KMS-11 (cell line): ENCODE measurements at regions not wholly inside any gene's neighbourhood (a gene's known extent, or its start where the extent isn't known, plus 50 kb on each side); places are given as distances from the start of the nearest gene placed in this dataset.

Source experiments
- H2AFZ ChIP-seq: fragments of 200-600 bp; sonication (generic); 2 replicates; pipeline ENCODE4 v1.6.1; 2016; ENCODE audit warnings: antibody characterized with exemption, mixed run types, low read depth
- H3K27ac ChIP-seq: fragments of 200-600 bp; sonication (generic); 2 replicates; pipeline ENCODE4 v1.6.1; 2016; ENCODE audit warnings: mild to moderate bottlenecking, mixed run types
- H3K27me3 ChIP-seq: fragments of 200-600 bp; sonication (generic); 2 replicates; pipeline ENCODE4 v1.6.1; 2017; ENCODE audit warnings: mild to moderate bottlenecking, low read depth, mixed run types, moderate library complexity; ENCODE audit not compliant: insufficient read depth
- H3K36me3 ChIP-seq: fragments of 200-600 bp; sonication (generic); 2 replicates; pipeline ENCODE4 v1.6.1; 2017; ENCODE audit warnings: mild to moderate bottlenecking, mixed run types; ENCODE audit not compliant: insufficient read depth
- H3K4me1 ChIP-seq: fragments of 200-600 bp; sonication (generic); 2 replicates; pipeline ENCODE4 v1.6.1; 2016; ENCODE audit warnings: mild to moderate bottlenecking, low read depth, mixed run types; ENCODE audit not compliant: poor library complexity, severe bottlenecking
- H3K4me2 ChIP-seq: fragments of 200-600 bp; sonication (generic); 2 replicates; pipeline ENCODE4 v1.7.0; 2016; ENCODE audit warnings: mild to moderate bottlenecking, mixed run types
- H3K4me3 ChIP-seq: fragments of 200-600 bp; sonication (generic); IDR thresholded peaks from 2 replicates; pipeline ENCODE4 v1.6.1; 2017; ENCODE audit warnings: low read depth, low read length, mixed read lengths; ENCODE audit not compliant: insufficient read depth
- H3K79me2 ChIP-seq: fragments of 200-600 bp; sonication (generic); 2 replicates; pipeline ENCODE4 v1.6.1; 2016; ENCODE audit warnings: low read depth, mixed run types; ENCODE audit not compliant: insufficient read depth
- H3K9ac ChIP-seq: fragments of 200-600 bp; sonication (generic); 2 replicates; pipeline ENCODE4 v1.6.1; 2016; ENCODE audit warnings: mild to moderate bottlenecking, mixed run types
- H4K20me1 ChIP-seq: fragments of 200-600 bp; sonication (generic); 2 replicates; pipeline ENCODE4 v1.6.1; 2016; ENCODE audit warnings: mild to moderate bottlenecking, mixed run types; ENCODE audit not compliant: insufficient read depth
- TF ChIP-seq, protein P1 (sequence below): fragments of 200-600 bp; sonication (generic); conservative IDR thresholded peaks from 2 replicates; pipeline ENCODE4 v1.6.1; 2017; ENCODE audit warnings: low read depth, mild to moderate bottlenecking, antibody characterized with exemption, low read length, moderate library complexity, mixed read lengths

DNA sequence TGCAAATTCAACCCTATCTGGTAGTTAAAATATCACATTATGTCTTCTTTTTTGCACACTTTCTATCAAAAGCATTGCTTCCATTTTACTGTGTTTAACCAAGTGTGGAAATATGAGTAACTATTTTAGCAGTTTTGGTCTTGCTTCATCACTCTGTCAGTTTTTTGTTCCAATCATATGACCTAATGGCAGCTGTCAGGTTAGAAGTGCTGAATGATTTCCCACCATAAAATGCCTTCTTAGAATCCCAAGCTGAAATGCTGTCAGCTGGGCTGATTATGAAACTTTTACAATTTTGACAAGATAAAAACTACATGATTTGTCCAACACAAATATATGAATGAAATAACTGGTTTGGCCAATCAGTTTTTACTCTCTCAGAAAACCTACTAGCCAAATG lies 1654.6 kb upstream of the RAG2 start:
- Histone ChIP-seq H3K4me2 (no peak overlapping the region), H3K9ac (no peak overlapping the region), H3K4me3 (no peak overlapping the region), H3K27ac (no peak overlapping the region), H4K20me1 (no peaks in the 10 kb centered on the region), H3K79me2 (no peaks in the 10 kb centered on the region), H3K4me1 (no peaks in the 10 kb centered on the region), H3K36me3 (no peaks in the 10 kb centered on the region), H3K27me3 (no peaks in the 10 kb centered on the region), H2AFZ (no peak overlapping the region)
- TF ChIP-seq, protein P1, sequence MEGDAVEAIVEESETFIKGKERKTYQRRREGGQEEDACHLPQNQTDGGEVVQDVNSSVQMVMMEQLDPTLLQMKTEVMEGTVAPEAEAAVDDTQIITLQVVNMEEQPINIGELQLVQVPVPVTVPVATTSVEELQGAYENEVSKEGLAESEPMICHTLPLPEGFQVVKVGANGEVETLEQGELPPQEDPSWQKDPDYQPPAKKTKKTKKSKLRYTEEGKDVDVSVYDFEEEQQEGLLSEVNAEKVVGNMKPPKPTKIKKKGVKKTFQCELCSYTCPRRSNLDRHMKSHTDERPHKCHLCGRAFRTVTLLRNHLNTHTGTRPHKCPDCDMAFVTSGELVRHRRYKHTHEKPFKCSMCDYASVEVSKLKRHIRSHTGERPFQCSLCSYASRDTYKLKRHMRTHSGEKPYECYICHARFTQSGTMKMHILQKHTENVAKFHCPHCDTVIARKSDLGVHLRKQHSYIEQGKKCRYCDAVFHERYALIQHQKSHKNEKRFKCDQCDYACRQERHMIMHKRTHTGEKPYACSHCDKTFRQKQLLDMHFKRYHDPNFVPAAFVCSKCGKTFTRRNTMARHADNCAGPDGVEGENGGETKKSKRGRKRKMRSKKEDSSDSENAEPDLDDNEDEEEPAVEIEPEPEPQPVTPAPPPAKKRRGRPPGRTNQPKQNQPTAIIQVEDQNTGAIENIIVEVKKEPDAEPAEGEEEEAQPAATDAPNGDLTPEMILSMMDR: no peak

- Histone ChIP-seq H3K4me2 (no peak overlapping the region), H4K20me1 (no peaks in the 10 kb centered on the region), H3K9ac (no peak overlapping the region), H3K36me3 (no peaks in the 10 kb centered on the region), H3K27ac (no peak overlapping the region), H3K4me1 (no peaks in the 10 kb centered on the region), H3K27me3 (no peaks in the 10 kb centered on the region), H2AFZ (no peak overlapping the region), H3K79me2 (no peaks in the 10 kb centered on the region), H3K4me3 (no peak overlapping the region)
- TF ChIP-seq, protein P1: no peak
These were observed 1648.4 kb upstream of the RAG2 start for GRCh38 chr11:38246451-38246850.

GRCh38 chr11:38226684-38227083 lies 1628.6 kb upstream of the RAG2 start:
- H3K79me2 ChIP-seq: no peaks in the 10 kb centered on the region
- TF ChIP-seq, protein P1: no peak

GRCh38 chr11:38221295-38221694 lies 1623.3 kb upstream of the RAG2 start:
- TF ChIP-seq, protein P1: no peak
- H3K27me3 ChIP-seq: no peaks in the 10 kb centered on the region
- no peak overlapping the region for H3K9ac ChIP-seq
- H3K4me1 ChIP-seq: no peaks in the 10 kb centered on the region
- H3K27ac ChIP-seq: no peak overlapping the region
- H4K20me1 ChIP-seq: no peaks in the 10 kb centered on the region
- H3K79me2 ChIP-seq: no peaks in the 10 kb centered on the region
- no peak overlapping the region for H3K4me3 ChIP-seq
- no peaks in the 10 kb centered on the region for H3K36me3 ChIP-seq
- H2AFZ ChIP-seq: no peak overlapping the region
- H3K4me2 ChIP-seq: no peak overlapping the region

More at GRCh38 chr11:38226684-38227083, 1628.6 kb upstream of the RAG2 start:
- no peaks in the 10 kb centered on the region for H3K27me3 ChIP-seq
- H3K4me1 ChIP-seq: no peaks in the 10 kb centered on the region
- H3K4me3 ChIP-seq: no peak overlapping the region
- no peaks in the 10 kb centered on the region for H4K20me1 ChIP-seq
- no peak overlapping the region for H3K9ac ChIP-seq
- no peak overlapping the region for H2AFZ ChIP-seq
- no peaks in the 10 kb centered on the region for H3K36me3 ChIP-seq
- no peak overlapping the region for H3K27ac ChIP-seq
- H3K4me2 ChIP-seq: no peak overlapping the region
